ENCODE measurements at regions not wholly inside any gene's neighbourhood (a gene's known extent, or its start where the extent isn't known, plus 50 kb on each side); places are given as distances from the start of the nearest gene placed in this dataset.

GRCh38 chr5:115375893-115376292 lies 79.4 kb upstream of the CCDC112 start:
- no peak for DNase-seq (ENCODE audit: low spot score)

- no peak for DNase-seq (ENCODE audit: low spot score)
Measured at GRCh38 chr5:115374057-115374775, 77.8 kb upstream of the CCDC112 start.

- DNase-seq (ENCODE audit: low spot score) = peak; percentile 49
Measured at GRCh38 chr5:115372146-115372545, 75.7 kb upstream of the CCDC112 start.

GRCh38 chr5:115369430-115370144 lies 73.1 kb upstream of the CCDC112 start:
- peak; percentile 40 for DNase-seq (ENCODE audit: low spot score)

GRCh38 chr5:115366223-115366622 lies 69.8 kb upstream of the CCDC112 start:
- peak; percentile 12 for DNase-seq (ENCODE audit: low spot score)

GRCh38 chr5:115363879-115364278 lies 67.4 kb upstream of the CCDC112 start:
- DNase-seq (ENCODE audit: low spot score) = no peak

- DNase-seq (ENCODE audit: low spot score) = no peak
Measured at GRCh38 chr5:115360046-115360685, 63.7 kb upstream of the CCDC112 start.

- DNase-seq (ENCODE audit: low spot score) = no peak
Measured at GRCh38 chr5:115355767-115356381, 59.4 kb upstream of the CCDC112 start.

- no peak for DNase-seq (ENCODE audit: low spot score)
Measured at GRCh38 chr5:115355095-115355494, 58.6 kb upstream of the CCDC112 start.

GRCh38 chr5:115354246-115354645 lies 57.8 kb upstream of the CCDC112 start:
- DNase-seq (ENCODE audit: low spot score) = no peak

GRCh38 chr5:115352571-115352970 lies 56.1 kb upstream of the CCDC112 start:
- DNase-seq (ENCODE audit: low spot score) = no peak

GRCh38 chr5:115351356-115352195 lies 55.1 kb upstream of the CCDC112 start:
- DNase-seq (ENCODE audit: low spot score) = no peak

- no peak for DNase-seq (ENCODE audit: low spot score)
Measured at GRCh38 chr5:115350894-115351293, 54.4 kb upstream of the CCDC112 start.

- DNase-seq (ENCODE audit: low spot score) = no peak
Measured at GRCh38 chr5:115349001-115349817, 52.8 kb upstream of the CCDC112 start.

- no peak for DNase-seq (ENCODE audit: low spot score)
Measured at GRCh38 chr5:115348175-115348574, 51.7 kb upstream of the CCDC112 start.

All from iPS-NIHi11 (cell line).